NCI-H187 (cell line): ENCODE measurements at regions not wholly inside any gene's neighbourhood (a gene's known extent, or its start where the extent isn't known, plus 50 kb on each side); places are given as distances from the start of the nearest gene placed in this dataset.

Experiments
- DNase-seq, 2 experiments: peaks; one replicate each; lab custom pipeline; 2025; lab: John Stamatoyannopoulos, UW

DNA sequence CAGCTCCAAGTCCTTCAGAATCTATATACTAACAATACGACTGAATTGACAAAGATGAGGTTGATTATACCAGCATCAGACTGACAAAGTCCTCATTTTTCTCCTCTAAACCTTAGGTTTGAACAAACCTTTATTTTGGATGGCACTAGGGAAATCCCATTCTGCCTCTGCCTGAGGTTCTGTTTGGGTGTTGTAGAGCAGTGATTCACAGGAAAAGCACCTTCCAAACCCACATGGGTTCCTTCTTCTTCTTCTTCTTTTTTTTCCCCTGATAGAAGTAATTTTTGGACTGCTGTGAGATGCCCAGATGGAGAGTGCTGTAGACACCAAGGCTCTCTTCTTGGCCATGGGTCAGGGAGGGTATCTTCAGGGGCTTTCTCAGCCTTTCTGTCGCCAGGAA is 164.9 kb upstream of the PAPPA start:
- no peak for DNase-seq

- DNase-seq = no peak
Measured at GRCh38 chr9:115989831-115990230, 163.8 kb upstream of the PAPPA start.

GRCh38 chr9:115992834-115993233 is 160.8 kb upstream of the PAPPA start:
- DNase-seq = no peak

GRCh38 chr9:115997923-115998322 is 155.7 kb upstream of the PAPPA start:
- no peak for DNase-seq

GRCh38 chr9:115998666-115999065 is 154.9 kb upstream of the PAPPA start:
- no peak for DNase-seq

DNA sequence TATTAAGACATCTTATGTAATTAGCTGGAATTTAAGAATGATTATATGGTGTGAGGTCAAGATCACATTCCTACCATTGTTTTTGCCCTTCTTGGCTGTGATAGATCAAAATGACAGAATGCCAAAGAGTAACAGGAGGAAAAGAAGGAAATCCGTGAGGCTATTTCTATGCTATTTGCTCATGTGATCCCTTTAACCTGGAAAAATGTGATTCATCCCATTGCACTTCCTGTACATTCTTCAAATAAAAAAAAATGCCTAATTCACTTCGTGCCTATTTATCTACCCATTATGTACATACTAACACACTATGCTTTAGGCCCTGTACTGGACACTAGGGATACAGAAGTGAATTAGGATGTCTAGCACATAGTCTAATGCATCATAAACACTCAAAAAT is 154.1 kb upstream of the PAPPA start:
- no peak for DNase-seq

DNA sequence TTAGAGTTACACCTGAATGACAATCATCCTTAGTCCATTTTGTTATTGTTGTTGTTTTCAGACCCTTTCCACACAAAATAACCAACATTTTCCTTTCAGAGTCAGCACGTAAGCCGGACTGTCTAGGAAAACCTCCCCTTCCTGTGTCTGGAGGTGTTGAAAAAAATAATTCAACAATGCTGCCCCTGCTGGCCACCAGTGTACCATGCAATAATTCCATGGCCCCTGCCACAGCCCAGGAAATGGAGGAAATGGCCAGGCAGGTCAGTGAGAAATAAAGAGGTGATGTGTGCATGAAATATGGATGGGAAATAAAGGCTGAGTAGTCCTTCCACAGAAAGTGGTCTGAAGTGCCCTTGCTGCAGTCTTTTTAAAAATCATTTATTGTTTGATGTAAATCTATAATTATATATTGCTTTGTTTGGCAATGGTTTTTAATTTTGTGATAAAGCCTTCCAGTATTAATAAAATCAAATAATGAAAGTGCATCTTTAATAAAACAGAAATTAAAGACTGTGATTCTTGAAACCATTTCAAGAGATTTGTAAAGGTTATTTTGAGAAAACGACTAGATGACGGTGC is 152.8 kb upstream of the PAPPA start:
- no peak for DNase-seq

DNA sequence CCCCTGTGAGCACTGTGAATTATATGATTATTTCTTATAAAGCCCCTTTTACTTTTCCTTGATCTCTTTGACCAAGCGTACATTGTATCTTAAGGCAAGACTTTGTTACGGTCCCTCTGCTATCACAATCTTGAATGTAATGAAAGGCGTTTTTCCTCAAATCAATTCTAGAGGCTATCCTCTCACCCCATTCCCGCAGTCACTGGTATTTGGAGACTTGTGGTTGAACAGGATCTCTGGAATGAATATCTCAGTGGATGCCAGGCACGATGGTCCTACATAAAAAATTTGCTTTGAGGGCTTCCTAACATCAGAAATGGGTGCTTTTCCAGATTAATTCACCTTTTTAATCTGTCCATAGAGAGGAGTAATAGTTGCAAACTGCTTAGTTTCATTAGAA is 151.4 kb upstream of the PAPPA start:
- no peak for DNase-seq

DNA sequence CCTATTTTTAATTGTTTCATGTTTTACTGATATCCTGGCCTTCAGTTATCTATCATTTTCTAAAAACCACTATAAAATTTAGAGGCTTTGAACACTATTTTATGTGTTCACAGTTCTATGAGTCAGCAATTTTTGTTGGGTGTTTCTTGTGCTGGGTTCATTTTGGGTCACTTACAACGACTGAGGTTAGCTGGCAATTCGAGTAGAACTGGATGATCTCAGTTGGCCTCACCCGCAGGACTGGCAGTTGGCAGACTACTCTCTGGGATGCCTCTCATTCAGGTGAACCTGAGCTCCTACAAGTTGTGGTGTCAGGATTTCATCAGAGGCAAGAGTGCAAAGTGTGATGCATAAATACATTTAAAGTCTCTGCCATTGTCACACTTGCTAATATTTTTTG is 151.0 kb upstream of the PAPPA start:
- no peak for DNase-seq

- DNase-seq = no peak
Measured at GRCh38 chr9:116003397-116003796, 150.2 kb upstream of the PAPPA start.

DNA sequence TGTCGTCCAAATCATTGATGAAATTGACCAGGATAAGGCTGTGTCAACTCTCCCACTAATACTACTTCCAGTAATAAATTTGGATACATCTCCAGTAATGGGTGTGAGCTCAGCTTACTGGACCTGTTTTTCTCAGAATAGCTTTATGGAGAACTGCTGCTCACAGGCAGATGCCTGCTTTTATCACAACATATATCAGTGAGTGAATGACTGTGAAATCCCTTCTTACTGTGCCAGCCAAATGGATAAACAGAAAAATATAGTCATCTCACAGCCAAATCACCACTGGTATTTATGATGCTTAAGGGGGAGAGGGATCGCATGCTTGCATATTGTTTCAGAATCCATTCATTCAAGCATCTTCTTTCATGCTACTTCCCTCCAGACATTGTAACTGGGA is 148.4 kb upstream of the PAPPA start:
- DNase-seq = no peak

- no peak for DNase-seq
Measured at GRCh38 chr9:116007824-116008223, 145.8 kb upstream of the PAPPA start.

- DNase-seq = no peak
Measured at GRCh38 chr9:116008278-116008677, 145.3 kb upstream of the PAPPA start.

DNA sequence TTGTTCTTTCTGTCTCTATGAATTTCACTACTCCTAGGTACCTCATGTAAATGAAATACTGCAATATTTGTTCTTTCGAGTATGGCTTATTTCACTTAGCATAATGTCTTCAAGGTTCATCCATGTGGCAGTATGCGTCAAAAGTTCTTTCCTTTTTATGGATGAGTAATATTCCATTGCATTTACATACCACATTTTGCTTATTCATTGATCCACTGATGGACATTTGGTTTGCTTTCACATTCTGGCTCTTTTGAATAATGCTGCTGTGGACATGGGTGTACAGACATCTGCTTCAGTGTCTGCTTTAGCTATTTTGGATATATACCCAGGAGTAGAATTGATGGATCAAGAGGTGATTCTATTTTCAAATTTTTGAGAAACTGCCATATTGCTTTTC is 144.2 kb upstream of the PAPPA start:
- DNase-seq = no peak

GRCh38 chr9:116015855-116016254 is 137.7 kb upstream of the PAPPA start:
- DNase-seq = no peak

- DNase-seq = no peak
Measured at GRCh38 chr9:116020146-116020545, 133.4 kb upstream of the PAPPA start.

GRCh38 chr9:116020801-116021200 is 132.8 kb upstream of the PAPPA start:
- no peak for DNase-seq

DNA sequence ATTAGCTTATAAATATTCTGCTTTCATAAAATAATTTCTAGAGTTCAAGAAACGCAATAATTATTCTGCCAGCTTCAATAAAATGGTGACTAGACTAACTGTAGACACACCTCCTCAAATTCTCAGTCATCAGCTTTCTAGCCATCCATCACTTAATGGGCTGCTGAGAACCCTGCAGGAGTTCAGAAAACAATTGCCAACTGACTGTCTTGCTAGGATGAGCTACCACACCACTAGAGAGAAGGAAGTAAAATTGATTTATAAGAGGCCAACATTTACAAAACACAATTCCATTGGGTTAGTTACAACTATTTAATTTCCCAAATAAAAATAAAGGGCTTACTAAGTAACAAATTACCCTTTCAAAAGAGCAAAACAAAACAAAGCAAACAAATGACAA is 126.5 kb upstream of the PAPPA start:
- no peak for DNase-seq

- no peak for DNase-seq
Measured at GRCh38 chr9:116027511-116027910, 126.1 kb upstream of the PAPPA start.

DNA sequence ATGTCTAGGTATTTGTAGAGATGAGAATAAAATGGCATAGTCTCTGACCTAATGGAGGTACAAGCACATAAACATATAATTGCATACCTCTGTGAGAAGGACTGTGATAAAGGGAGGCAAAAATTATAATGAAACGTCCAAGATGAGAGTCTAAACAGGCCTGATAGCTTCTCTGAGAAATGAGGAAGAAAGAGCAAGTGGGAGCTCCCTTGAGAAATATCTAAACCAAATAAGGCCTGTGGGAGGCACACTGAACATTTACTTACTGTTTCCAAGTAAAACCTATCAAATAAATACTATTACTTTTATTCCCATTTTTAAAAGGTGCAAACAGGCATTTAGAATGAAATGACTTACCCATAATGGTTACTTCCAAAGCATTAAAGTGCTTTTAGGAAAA is 125.6 kb upstream of the PAPPA start:
- no peak for DNase-seq

DNA sequence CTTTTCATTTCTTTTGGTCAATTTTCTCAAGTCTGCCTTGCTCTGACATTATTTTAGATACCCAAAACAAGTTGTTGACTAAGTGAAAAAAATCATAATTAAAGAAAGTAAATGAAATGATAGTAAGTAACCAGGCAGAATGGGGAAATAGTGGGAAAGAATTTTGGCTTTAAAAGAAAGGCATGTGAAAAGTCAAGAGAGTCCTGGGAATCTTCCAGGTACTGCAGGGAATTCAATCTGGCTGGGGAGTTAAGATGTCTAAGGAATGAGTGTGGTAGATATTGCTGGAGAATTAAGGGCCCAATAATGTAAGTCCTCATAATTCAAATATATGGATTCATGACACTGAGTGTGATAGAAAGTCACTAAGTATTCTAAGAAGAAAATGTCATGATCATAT is 123.1 kb upstream of the PAPPA start:
- no peak for DNase-seq

- no peak for DNase-seq
Measured at GRCh38 chr9:116032683-116033440, 120.7 kb upstream of the PAPPA start.

GRCh38 chr9:116039312-116039711 is 114.3 kb upstream of the PAPPA start:
- no peak for DNase-seq

GRCh38 chr9:116039893-116040292 is 113.7 kb upstream of the PAPPA start:
- DNase-seq = no peak
